ENCODE measurements at regions not wholly inside any gene's neighbourhood (a gene's known extent, or its start where the extent isn't known, plus 50 kb on each side); places are given as distances from the start of the nearest gene placed in this dataset.

DNA sequence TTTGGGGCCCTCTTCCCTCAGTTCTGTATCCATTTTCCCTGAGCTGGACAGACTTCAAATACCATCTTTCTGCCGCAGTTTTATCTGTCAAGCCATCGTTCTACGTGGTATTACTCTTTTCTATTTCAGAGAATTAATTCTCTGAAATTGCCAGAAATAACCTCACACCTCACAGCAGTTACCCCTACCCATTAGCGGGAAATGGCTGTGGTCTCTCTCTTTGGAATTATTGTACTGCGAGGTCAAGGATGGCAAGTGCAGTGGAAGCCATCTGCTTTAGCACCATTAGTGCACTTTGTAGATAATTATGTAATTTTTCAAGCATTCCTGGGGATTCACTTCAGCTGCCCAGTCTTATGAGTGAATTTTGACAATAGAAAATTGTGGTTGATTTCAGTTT is 147.8 kb upstream of the CDH4 start:
- no peak overlapping the region for H3K4me3 ChIP-seq (ENCODE audit: low read depth, low read length)
- DNase-seq (ENCODE audit: low read depth, low spot score): no peak
- in situ Hi-C loops (cut with HindIII; ENCODE audit: low sequenced_read_pairs): no loop called here
- TF ChIP-seq, protein P1, sequence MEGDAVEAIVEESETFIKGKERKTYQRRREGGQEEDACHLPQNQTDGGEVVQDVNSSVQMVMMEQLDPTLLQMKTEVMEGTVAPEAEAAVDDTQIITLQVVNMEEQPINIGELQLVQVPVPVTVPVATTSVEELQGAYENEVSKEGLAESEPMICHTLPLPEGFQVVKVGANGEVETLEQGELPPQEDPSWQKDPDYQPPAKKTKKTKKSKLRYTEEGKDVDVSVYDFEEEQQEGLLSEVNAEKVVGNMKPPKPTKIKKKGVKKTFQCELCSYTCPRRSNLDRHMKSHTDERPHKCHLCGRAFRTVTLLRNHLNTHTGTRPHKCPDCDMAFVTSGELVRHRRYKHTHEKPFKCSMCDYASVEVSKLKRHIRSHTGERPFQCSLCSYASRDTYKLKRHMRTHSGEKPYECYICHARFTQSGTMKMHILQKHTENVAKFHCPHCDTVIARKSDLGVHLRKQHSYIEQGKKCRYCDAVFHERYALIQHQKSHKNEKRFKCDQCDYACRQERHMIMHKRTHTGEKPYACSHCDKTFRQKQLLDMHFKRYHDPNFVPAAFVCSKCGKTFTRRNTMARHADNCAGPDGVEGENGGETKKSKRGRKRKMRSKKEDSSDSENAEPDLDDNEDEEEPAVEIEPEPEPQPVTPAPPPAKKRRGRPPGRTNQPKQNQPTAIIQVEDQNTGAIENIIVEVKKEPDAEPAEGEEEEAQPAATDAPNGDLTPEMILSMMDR (IDR thresholded peaks at IDR 0.05; ENCODE audit: low read depth, low read length): no peak

DNA sequence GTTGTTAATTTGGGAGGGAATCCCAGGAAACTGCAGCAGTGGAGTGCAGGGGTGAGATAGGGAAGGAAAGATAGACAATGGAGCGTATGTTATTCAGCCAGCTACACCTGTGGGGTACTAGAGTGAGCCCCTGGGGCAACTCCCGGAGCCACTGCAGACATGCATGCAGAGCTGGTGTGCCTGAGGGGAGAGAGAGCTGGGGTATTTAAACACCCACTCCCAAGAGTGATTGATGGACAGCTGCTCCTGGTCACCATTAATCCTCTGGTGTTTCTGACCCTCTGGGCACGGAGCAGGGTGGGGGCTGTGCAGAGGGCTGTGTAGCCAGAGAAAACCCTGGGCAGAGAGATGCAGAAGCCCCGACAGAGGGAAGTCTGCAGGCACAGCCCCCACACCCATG is 146.7 kb upstream of the CDH4 start:
- in situ Hi-C loops (cut with HindIII; ENCODE audit: low sequenced_read_pairs): no loop called here
- no peak for DNase-seq (ENCODE audit: low read depth, low spot score)
- TF ChIP-seq, protein P1 (IDR thresholded peaks at IDR 0.05; ENCODE audit: low read depth, low read length): no peak

DNA sequence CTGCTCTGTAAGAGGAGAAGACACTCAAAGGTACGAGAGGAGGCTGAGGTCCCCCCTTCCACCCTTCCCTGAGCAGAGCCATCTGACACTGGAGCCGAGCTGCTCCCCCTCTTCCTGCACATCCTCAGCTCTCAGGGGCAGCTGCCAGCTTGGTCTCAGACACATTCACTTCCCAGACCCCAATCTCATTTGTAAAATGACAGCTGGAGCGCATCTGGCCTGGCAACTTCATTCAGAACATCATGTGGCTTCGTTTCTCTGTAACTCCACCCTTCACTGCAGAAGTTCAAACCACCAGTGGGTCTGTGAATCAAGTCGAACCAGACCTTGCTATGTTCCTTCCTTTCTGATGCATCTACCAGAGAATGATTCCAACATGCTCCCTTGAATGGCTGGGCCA is 145.6 kb upstream of the CDH4 start:
- no peak overlapping the region for H3K4me3 ChIP-seq (ENCODE audit: low read depth, low read length)
- DNase-seq (ENCODE audit: low read depth, low spot score): no peak
- TF ChIP-seq, protein P1 (IDR thresholded peaks at IDR 0.05; ENCODE audit: low read depth, low read length): no peak
- in situ Hi-C loops (cut with HindIII; ENCODE audit: low sequenced_read_pairs): no loop called here

More for the DNA sequence above, 146.7 kb upstream of the CDH4 start:
- no peak overlapping the region for H3K4me3 ChIP-seq (ENCODE audit: low read depth, low read length)

DNA sequence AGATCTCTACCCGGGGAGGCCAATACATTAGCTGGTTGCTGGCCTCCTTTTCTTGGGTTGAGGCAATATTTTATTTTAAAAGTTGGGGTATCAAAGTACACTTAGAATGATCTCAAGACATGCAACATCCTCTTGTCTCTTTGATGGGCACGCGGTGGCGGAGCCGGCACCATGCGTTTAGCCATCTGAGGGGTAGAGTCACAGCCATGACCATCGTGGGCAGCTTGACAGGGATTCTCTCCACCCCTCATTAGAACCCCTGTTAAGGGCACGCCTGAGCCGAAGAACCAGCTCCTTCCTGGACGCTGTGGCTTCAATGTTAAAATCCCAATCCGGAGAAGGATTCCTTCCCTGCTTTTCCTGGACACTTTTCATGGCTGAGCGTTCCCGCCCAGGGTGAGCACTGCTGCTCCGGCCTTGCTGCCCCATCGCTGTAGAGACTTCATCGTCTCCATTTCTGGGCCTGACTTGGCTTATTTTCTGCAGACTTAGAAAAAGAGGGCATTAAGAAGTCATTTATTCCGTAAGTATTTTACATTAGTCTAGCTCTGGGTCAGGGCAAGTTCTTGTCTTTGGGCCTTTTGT is 142.7 kb upstream of the CDH4 start:
- in situ Hi-C loops (cut with HindIII; ENCODE audit: low sequenced_read_pairs): no loop called here
- TF ChIP-seq, protein P1 (IDR thresholded peaks at IDR 0.05; ENCODE audit: low read depth, low read length): no peak
- H3K4me3 ChIP-seq (ENCODE audit: low read depth, low read length): no peak overlapping the region
- no peak for DNase-seq (ENCODE audit: low read depth, low spot score)

DNA sequence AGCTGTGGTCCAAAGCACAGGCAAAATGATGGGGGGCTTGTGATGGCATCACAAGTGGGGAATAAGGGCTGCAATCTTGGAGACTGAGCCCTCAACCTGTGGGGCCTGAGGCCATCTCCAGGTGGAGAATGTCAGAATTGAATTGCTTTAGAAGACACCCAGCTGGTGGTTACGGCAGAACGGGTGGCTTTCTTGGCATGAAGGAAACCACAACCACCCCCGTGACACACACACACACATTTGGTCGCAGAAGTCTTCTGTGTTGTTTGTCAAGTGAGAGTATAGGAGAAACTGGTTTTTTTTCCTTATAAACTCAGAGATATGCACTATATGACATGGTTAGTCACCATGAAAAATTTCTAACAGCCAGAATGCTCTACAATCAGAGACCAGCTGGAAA is 139.5 kb upstream of the CDH4 start:
- H3K4me3 ChIP-seq (ENCODE audit: low read depth, low read length): no peak overlapping the region
- TF ChIP-seq, protein P1 (IDR thresholded peaks at IDR 0.05; ENCODE audit: low read depth, low read length): no peak
- DNase-seq (ENCODE audit: low read depth, low spot score): no peak
- in situ Hi-C loops (cut with HindIII; ENCODE audit: low sequenced_read_pairs): no loop called here

DNA sequence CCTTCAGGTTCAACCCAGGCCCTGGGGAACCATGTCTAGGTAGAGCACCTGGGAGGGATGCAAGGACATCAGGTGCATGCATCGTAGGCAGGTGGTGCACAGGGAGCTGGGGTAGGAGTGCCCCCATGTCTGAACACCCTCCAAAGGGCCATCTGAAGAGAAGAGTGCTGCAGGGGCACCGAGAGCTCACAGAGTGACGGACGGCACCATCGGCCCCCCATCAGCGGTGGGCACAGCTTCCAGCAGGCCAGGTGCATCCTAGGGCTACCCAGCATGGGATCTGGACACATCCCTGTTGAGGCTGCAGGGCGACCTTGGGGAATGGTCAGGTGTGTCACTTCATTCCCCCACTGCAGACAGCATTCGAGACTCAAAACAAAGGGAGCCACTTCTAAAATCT is 138.3 kb upstream of the CDH4 start:
- TF ChIP-seq, protein P1 (IDR thresholded peaks at IDR 0.05; ENCODE audit: low read depth, low read length): no peak
- H3K4me3 ChIP-seq (ENCODE audit: low read depth, low read length): no peak overlapping the region
- DNase-seq (ENCODE audit: low read depth, low spot score): no peak
- in situ Hi-C loops (cut with HindIII; ENCODE audit: low sequenced_read_pairs): no loop called here
